ENCODE measurements at regions not wholly inside any gene's neighbourhood (a gene's known extent, or its start where the extent isn't known, plus 50 kb on each side); places are given as distances from the start of the nearest gene placed in this dataset.
"Not testable (repeated sequence)": the region's sequence is repeated elsewhere in the genome, so short reads cannot be mapped to it uniquely, and the experiment has no call there.

DNA sequence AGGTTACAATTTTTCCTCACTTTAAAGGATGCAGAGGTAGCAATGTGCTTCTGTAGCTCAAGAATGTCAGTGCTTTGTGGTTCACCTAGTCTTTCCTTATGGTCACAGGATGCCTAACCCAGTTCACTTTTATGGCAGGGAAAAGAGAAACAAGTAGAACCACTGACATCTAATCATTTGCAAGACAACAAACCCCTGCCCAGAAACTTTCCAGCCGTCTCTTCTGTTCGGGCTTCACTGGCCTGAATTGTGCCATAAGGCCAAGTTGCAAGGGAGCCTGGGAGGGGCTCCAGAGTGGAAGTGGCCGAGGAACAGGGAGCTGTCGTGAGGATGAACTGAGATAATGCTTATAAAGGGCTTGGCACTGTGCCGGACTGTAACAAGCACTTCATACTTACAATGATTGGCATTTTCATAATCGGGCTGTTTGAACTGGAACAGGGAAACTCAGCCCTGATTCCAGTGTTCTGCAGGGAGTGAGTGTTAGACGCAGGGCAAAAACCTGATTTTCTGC, 212.6 kb downstream of the BCAS1 start:
- Histone ChIP-seq H3K27me3 (ENCODE audit: insufficient read depth, low read depth) (no peaks in the 10 kb centered on the region), H3K27ac (no peak overlapping the region), H3K36me3 (ENCODE audit: low read depth) (no peaks in the 10 kb centered on the region), H3F3A (ENCODE audit: insufficient read depth, low read depth) (peaks cover 4% of the 10 kb centered on the region), H3K9me2 (ENCODE audit: insufficient read depth) (no peaks in the 10 kb centered on the region), H3K4me2 (no peak overlapping the region), H3K4me1 (replicated peaks; ENCODE audit: insufficient read depth) (no peaks in the 10 kb centered on the region), H2AFZ (no peak overlapping the region), H3K9me3 (ENCODE audit: insufficient read depth, low read depth) (no peaks in the 10 kb centered on the region), H3K4me3 (no peak overlapping the region), H3K79me2 (ENCODE audit: low read depth) (no peaks in the 10 kb centered on the region), H4K20me1 (ENCODE audit: insufficient read depth) (no peaks in the 10 kb centered on the region)
- ChIA-PET CTCF (no interaction called here), POLR2A (ENCODE audit: unreplicated experiment) (interaction anchor here (0.6 to 0.7 kb wide), 3 partner anchors 7 to 83 kb away, joined by 3 to 5 read pairs (median 4); no protein-coding TSS in a partner anchor)
- BruUV-seq (replicated peaks): no TSS peak
- no peak for DNase-seq
- intact Hi-C loops (cut with micrococcal nuclease; ENCODE audit: unreplicated experiment): no loop called here
- TF ChIP-seq, protein P1, sequence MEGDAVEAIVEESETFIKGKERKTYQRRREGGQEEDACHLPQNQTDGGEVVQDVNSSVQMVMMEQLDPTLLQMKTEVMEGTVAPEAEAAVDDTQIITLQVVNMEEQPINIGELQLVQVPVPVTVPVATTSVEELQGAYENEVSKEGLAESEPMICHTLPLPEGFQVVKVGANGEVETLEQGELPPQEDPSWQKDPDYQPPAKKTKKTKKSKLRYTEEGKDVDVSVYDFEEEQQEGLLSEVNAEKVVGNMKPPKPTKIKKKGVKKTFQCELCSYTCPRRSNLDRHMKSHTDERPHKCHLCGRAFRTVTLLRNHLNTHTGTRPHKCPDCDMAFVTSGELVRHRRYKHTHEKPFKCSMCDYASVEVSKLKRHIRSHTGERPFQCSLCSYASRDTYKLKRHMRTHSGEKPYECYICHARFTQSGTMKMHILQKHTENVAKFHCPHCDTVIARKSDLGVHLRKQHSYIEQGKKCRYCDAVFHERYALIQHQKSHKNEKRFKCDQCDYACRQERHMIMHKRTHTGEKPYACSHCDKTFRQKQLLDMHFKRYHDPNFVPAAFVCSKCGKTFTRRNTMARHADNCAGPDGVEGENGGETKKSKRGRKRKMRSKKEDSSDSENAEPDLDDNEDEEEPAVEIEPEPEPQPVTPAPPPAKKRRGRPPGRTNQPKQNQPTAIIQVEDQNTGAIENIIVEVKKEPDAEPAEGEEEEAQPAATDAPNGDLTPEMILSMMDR (conservative IDR thresholded peaks at IDR 0.05): no peak
- TF ChIP-seq EZH2 (IDR thresholded peaks at IDR 0.05; ENCODE audit: low read depth): no peak

DNA sequence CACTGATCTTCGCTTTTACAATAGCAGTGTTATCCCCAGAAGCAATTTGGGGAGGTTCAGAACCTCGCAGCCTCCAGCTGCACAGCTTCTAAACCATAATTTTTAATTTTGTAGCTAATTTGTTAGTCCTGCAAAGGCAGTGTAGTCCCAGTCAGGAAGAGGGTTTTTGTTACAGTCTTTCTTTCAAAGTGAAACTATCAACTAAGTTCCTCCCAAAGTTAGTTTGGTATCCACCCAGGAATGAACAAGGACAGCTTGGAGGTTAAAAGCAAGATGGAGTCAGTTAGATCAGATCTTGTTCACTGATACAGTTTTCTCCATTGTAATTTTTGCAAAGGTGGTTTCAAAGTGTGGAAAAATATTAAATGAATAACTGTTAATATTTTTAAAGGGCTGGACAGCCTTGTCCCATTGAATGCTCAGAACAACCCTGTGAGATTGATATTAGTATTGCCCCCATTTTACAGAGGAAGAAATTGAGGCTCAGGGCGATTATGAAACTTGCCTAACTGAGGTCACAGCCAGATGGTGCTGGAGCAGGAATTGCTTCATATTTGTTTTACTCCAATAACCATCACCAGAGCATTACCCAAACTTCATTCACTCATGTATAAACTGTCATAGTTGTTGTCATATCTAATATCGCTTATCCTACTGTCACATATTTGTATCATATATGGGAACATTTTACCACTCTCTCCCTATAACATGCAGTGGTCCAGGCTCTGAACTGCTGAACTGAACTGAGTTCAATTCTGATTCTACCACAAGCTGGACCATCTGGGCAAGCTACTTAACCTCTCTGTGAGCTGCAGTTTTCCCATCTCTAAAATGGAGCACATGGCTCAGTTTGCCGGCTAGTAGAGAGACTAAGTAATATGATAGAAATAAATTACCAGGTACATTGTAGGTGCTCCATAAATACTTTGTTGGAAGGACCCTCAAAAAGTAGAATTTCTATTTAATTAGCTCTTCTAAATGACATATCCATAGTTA, 213.8 kb downstream of the BCAS1 start:
- no peaks in the 10 kb centered on the region for H3K27me3 ChIP-seq (ENCODE audit: insufficient read depth, low read depth)
- no peaks in the 10 kb centered on the region for H4K20me1 ChIP-seq (ENCODE audit: insufficient read depth)
- TF ChIP-seq EZH2 (IDR thresholded peaks at IDR 0.05; ENCODE audit: low read depth): no peak
- TF ChIP-seq, protein P1 (conservative IDR thresholded peaks at IDR 0.05): no peak
- H3K79me2 ChIP-seq (ENCODE audit: low read depth): no peaks in the 10 kb centered on the region
- H3K9me3 ChIP-seq (ENCODE audit: insufficient read depth, low read depth): no peaks in the 10 kb centered on the region
- intact Hi-C loops (cut with micrococcal nuclease; ENCODE audit: unreplicated experiment): no loop called here
- no peak overlapping the region for H3K4me3 ChIP-seq
- no peaks in the 10 kb centered on the region for H3K36me3 ChIP-seq (ENCODE audit: low read depth)
- BruUV-seq (replicated peaks): no TSS peak
- no peak overlapping the region for H2AFZ ChIP-seq
- H3F3A ChIP-seq (ENCODE audit: insufficient read depth, low read depth): peaks cover 4% of the 10 kb centered on the region
- DNase-seq: no peak
- H3K4me1 ChIP-seq (replicated peaks; ENCODE audit: insufficient read depth): 0 out of 2 replicates have a peak, but pooled peaks cover 3% of the 10 kb centered on the region
- no peak overlapping the region for H3K4me2 ChIP-seq
- no peaks in the 10 kb centered on the region for H3K9me2 ChIP-seq (ENCODE audit: insufficient read depth)
- H3K27ac ChIP-seq: no peak overlapping the region
- CTCF ChIA-PET: no interaction called here
- POLR2A ChIA-PET (ENCODE audit: unreplicated experiment): interaction anchor here (0.6 kb wide), 3 partner anchors 8 to 117 kb away, joined by 4 to 7 read pairs (median 4); no protein-coding TSS in a partner anchor

DNA sequence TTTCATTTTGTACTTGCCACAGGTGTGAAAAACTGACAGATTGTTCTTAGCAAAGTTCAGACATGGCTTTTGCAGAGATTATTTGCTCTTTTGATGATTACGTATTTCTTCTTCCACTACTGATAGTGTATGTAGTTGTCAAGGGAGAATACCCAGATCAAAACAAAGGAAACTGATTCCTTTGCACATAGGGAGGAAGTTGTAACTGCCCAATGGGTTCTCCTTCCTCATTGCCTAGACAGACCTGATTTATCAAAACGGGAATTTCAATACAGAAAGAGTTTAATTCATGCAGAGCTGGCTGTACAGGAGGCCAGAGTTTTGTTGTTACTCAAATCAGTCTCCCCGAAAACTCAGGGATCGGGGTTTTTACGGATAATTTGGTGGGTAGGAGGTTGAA, 214.7 kb downstream of the BCAS1 start:
- no peak for DNase-seq
- no peaks in the 10 kb centered on the region for H3K9me3 ChIP-seq (ENCODE audit: insufficient read depth, low read depth)
- ChIA-PET CTCF (no interaction called here), POLR2A (ENCODE audit: unreplicated experiment) (no interaction called here)
- no peak overlapping the region for H3K4me2 ChIP-seq
- H3F3A ChIP-seq (ENCODE audit: insufficient read depth, low read depth): peaks cover 4% of the 10 kb centered on the region
- no peaks in the 10 kb centered on the region for H4K20me1 ChIP-seq (ENCODE audit: insufficient read depth)
- 0 out of 2 replicates have a peak overlapping the region, but pooled peaks have one; percentile 7 for H2AFZ ChIP-seq
- H3K4me1 ChIP-seq (replicated peaks; ENCODE audit: insufficient read depth): 0 out of 2 replicates have a peak, but pooled peaks cover 3% of the 10 kb centered on the region
- intact Hi-C loops (cut with micrococcal nuclease; ENCODE audit: unreplicated experiment): no loop called here
- no peaks in the 10 kb centered on the region for H3K36me3 ChIP-seq (ENCODE audit: low read depth)
- BruUV-seq (replicated peaks): no TSS peak
- H3K27me3 ChIP-seq (ENCODE audit: insufficient read depth, low read depth): no peaks in the 10 kb centered on the region
- TF ChIP-seq, protein P1 (conservative IDR thresholded peaks at IDR 0.05): no peak
- TF ChIP-seq EZH2 (IDR thresholded peaks at IDR 0.05; ENCODE audit: low read depth): no peak
- H3K9me2 ChIP-seq (ENCODE audit: insufficient read depth): no peaks in the 10 kb centered on the region
- no peaks in the 10 kb centered on the region for H3K79me2 ChIP-seq (ENCODE audit: low read depth)
- H3K27ac ChIP-seq: no peak overlapping the region
- H3K4me3 ChIP-seq: no peak overlapping the region

DNA sequence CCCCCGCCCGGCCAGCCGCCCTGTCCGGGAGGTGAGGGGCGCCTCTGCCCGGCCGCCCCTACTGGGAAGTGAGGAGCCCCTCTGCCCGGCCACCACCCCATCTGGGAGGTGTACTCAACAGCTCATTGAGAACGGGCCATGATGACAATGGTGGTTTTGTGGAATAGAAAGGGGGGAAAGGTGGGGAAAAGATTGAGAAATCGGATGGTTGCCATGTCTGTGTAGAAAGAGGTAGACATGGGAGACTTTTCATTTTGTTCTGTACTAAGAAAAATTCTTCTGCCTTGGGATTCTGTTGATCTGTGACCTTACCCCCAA, 215.8 kb downstream of the BCAS1 start:
- CTCF ChIA-PET; H3F3A ChIP-seq (ENCODE audit: insufficient read depth, low read depth); H3K4me2 ChIP-seq; H2AFZ ChIP-seq; DNase-seq; H3K27me3 ChIP-seq (ENCODE audit: insufficient read depth, low read depth); H3K36me3 ChIP-seq (ENCODE audit: low read depth); BruUV-seq (replicated peaks); POLR2A ChIA-PET (ENCODE audit: unreplicated experiment); H3K79me2 ChIP-seq (ENCODE audit: low read depth); H3K9me2 ChIP-seq (ENCODE audit: insufficient read depth); H4K20me1 ChIP-seq (ENCODE audit: insufficient read depth); intact Hi-C loops (cut with micrococcal nuclease; ENCODE audit: unreplicated experiment); H3K4me1 ChIP-seq (replicated peaks; ENCODE audit: insufficient read depth); H3K9me3 ChIP-seq (ENCODE audit: insufficient read depth, low read depth); H3K27ac ChIP-seq; H3K4me3 ChIP-seq: not testable (repeated sequence)
